Limb (tissue), 2 donors: ENCODE measurements at regions not wholly inside any gene's neighbourhood (a gene's known extent, or its start where the extent isn't known, plus 50 kb on each side); places are given as distances from the start of the nearest gene placed in this dataset.

Source experiments
- DNase-seq, 2 donors: peaks; one replicate each; pipeline ENCODE4 v3.0.0-alpha.2; 2016; ENCODE audit errors: extremely low spot score in 2 of 2

DNA sequence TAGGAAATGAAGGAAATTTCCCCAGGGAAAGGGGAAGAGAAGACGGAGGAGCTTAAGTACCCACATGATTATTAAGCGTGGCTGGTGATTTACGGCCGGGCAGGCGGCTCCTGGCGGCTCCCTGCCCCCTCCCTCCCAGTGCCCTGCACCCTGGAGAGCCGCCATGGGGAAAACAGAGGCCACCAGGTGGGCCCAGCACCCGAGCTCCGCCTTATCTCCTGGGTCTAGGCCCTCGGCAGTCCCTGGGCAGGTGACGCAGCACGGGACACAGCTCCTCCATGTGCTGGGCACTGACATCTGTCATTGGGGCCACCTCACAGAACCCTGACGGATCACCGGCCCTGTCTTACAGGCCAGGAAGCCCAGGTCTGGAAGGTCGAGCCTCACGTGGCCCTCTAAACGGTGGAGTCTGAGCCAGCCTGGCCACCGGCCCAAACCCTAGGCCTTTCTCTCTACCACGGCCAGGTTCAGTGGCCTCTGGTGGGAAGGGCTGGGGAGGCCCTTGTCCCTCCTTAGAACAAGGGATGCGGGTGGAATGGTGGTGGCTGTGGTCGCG lies 60.2 kb upstream of the PPARA start:
- DNase-seq, result no peak

DNA sequence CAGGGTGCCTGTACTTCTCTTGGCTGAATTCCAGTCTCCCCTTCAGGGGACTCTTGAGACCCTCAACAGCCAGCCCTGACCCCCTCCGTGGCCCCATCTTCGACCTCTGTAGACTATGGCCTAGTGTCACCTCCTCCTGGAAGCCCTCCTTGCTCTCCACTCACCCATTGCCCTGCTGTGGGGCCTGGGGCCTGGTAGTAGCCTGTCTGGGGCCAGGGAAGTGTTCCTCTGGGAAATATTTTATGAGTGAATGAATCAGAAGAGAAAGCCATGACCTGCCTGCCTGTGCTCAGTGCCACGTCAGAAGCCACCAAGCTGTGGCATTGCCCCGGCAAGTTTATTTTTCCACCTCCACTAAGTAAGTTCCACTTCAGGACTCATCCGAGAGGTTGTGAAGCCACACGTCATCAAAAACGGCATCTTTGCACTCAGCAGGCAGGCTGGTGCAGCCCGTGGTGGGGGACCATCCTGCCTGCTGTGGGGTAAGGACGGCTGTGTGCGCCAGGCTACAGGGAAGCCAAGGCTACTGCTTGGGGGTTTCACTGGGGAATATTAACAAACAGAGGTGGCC lies 59.6 kb upstream of the PPARA start:
- DNase-seq, result no peak

DNA sequence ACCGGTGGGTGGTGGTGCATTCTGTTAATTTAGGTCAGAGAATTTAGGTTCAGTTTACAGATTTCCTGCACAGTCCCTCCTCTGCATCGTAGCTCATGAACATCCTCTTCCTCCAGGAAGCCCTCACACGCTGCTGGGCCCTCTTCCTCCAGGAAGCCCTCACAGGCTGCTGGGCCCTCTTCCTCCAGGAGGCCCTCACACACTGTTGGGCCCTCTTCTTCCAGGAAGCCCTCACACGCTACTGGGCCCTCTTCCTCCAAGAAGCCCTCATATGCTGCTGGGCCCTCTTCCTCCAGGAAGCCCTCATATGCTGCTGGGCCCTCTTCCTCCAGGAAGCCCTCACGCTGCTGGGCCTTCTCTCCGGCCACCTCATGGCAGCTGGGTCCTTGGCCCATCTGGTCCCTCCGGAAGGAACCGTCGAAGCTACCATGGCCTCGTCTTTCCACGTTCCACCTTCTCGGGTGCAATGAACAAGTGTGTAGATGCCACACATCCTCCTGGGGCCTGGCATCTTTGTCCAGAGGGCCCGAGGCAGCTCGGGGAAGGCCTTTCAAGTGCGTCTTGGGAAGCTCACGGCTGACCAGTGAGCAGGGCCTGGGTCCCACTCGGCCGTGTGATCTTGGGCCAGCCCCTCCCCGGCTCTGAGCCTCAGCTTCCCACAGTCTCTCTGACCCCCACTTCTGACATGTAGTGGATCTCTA lies 58.9 kb upstream of the PPARA start:
- DNase-seq, result no peak

DNA sequence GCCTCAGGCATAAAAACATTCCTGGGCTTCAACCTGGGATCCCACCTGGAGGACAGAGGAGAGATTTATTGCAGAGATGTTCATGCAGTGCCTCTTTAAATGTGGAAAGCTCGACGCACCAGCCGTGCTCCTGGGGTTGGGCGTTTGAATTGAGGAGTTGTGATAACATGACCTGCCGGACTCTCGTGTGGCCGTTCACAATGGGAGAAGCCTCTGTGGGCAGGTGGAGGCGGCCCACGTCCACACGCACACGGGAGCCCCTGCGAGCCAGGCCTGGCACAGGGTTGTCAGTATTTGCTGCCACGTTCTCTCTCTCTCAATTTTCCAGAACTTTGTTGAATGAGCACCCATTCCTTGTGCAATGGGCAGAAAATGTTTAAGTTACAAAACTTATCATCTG lies 58.3 kb upstream of the PPARA start:
- DNase-seq, result no peak

DNA sequence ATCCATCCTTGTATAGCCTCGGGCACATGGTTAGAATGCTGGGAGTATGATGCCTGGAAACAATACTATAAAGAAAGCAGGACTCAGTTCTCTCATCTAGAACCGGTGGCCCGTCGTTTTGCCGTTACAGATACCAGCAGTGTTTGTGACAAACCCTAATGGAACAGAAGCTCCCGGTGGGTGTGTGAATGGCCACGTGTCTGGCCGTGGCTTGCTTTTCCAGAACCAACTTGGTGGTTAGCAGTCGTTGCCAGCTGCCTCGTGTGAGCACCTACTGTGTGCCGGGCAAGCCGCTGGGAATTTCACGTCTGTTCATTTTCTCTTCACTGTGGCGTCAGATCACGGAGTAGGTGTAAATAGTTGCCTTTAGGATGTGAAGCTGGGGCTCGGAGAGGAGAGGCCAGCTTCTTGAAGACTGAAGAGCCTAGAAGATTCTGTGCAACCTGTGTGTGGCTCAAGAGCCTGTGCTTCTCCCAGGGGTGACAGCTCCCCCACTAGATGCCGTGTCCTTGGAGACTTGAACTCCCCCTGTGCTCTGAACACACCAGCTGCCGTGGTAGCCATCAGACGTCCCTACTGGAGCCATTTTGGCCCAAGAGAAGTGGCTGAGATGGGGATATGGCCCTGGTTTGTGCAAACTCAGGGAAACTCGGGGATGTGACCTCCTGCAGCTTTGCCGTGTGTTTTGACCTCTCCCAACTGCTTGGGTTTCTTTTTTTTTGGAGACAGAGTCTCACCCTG lies 57.5 kb upstream of the PPARA start:
- no peak for DNase-seq

DNA sequence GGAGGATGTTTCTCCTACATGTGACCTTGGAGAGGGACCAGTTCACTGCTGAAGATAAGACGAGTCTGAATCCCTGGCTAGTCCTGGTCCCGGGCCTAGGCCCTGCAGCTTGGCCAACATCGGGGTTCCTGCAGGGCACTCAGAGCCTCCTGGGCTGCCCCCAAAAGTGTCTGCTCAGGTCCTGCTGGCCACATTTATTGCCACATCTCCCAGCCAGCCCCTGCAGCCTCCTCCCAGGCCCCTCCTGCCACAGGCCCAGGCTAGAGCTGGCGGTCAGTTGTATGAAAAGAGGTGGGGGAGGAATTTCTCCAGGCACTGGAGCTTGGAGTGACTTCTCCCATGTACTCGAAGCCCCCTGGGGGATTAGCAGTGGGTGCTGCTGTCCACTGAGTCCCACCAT lies 56.5 kb upstream of the PPARA start:
- no peak for DNase-seq

DNA sequence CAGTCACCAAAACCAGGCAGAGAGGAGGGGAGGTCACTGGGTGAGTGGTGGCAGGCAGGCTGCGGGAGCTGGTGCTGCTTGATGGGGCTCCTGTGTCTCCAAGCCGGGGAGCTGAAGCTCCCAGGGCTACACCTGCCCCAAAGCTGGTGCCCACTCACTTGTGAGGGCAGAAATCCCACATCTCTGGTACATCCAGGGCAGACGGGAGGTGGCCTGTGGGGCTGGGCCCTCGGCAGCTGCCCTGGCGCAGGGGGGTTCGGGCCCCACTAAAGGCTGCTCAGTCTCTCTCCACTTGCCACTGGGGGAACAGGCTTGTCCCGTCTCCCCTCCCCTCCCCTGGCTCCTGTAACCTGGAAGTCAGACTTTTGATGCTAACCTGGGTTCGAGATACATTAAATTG lies 55.6 kb upstream of the PPARA start:
- no peak for DNase-seq

DNA sequence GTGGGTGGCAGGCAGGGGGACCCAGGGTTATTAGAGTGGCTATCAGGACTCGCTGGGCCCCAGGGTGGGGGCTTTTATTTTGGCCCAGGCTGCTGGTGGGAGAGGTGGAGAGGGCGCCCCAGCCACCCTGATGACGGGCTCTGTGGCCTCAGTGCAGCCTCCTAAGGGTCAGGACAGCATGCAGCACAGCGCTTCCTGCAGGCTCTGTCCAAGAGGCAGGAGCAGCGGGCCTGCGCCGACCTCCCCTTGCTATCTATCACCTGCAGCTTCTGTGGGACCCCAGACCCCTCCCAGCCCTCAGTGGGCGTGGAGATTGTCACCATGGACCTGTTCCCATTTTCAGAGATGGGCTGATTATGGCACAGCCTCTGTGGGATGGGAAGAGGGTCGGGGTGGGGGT lies 54.3 kb upstream of the PPARA start:
- no peak for DNase-seq

DNA sequence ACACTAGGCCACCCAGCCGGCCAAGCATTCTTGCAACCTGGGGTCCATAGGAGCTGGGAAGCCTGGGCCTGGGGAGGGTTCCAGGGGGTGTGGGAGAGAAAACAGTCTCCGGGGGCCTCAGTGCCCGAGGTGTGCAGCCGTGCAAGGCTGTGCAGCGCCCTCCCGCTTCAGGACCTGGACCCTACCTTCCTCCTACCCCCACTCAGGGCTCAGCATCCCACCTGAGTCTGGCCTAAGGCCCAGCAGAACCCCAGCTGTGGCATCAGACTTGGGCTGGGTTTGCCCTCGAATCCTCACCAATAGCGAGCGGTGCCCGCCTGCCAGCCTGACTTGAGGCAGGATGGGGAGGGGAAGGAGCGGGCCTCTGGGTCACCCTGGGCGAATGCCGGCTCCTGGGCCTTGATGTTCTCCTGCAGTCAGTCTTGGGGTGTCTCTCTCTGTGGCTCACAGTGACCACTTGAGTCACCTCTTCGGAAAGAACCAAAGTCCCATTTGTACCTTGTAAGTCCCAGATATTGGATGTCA lies 53.6 kb upstream of the PPARA start:
- no peak for DNase-seq

DNA sequence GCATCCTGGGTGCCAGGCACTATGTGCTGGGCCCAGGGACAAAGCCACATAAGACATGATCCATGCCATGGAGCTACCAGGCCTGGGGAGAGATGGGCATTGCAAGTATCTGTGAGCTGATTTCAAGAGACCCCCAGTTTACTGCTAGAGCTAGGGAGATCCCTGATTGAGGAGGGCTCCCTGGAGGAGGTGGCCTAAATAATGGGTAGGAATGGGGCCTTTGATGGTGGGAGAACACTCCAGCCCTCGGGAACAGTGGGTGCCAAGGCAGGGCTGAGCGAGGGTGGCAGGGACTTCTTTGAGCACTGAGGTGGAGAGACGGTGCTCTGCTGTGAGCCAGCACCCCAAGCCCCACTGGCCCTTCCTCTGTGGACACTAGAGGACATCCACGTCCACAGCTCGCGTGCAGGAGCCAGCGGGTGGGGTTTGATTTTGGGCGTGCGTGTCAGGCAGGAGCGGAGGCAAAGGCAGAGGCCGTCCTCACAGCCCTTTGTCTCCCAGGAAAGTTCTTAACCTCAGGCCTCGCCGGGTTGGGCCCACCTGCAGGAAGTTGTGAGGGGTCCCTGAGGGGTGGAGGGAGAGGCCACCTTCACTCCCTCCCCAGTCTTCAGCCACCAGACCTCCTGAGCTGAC lies 52.9 kb upstream of the PPARA start:
- DNase-seq, result no peak

DNA sequence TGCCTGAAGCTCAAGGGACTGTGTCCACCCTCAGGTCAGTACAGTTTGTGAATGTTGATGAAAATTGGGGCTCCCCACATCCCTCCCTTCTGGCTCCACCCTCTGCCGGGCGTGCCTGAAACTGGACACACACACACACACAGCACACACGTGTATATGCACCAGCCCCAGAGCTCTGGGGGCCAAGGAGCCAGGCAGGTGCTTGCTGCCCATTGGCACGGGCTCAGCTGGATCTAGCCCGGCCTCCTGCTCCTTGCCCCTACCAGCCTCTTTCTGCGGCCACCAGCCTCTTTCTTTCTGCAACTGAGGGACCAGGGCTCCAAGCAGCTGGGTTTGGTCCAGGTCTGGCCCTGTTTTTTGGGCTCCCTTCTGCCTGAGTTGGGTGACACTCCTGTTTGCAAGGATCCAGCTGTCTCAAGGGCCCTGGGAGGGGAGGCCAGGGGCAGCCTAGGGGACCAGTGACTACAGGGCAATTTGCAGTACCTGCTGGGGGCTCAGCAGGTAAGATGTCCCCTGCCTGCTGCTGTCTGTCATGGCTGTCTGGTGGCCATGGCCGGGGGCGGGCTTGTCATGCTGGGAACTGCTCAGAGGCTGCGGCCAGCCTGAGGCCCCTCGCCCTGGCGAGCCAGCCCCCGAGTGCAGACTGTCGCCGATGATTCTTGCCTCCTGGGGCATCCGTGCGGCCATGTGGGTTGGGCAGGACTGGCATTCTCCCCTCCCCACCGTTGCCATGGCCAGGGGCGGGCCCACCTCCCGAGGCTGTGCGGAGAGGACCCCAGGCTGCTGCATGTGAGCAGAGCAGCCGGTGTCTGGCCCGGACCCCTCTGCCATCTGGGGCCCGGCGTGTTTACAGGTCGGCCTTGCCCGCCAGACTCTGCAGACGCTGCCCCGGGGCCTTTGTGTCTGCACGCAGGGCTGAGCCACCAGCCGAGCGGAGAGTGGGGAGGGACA lies 51.5 kb upstream of the PPARA start:
- DNase-seq, result no peak

DNA sequence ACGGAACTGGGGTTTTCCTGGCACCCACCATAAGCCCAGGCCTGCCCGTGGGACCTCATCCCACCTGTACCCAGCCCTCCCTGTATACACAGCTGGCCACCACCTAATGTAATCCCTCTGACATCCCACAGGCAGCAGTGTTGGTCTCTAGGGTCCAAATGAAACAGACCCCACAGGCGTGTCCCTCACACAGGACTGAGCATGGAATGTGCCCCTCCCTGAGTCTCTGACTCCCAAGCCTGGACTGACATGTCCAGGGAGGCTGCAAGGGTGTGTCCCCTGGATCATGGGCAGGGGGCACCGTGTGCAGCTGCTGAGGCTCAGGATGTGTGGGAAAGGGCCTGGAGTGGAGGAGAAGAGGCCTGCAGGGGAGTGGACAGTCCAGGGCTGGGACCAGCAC lies 50.6 kb upstream of the PPARA start:
- no peak for DNase-seq

DNA sequence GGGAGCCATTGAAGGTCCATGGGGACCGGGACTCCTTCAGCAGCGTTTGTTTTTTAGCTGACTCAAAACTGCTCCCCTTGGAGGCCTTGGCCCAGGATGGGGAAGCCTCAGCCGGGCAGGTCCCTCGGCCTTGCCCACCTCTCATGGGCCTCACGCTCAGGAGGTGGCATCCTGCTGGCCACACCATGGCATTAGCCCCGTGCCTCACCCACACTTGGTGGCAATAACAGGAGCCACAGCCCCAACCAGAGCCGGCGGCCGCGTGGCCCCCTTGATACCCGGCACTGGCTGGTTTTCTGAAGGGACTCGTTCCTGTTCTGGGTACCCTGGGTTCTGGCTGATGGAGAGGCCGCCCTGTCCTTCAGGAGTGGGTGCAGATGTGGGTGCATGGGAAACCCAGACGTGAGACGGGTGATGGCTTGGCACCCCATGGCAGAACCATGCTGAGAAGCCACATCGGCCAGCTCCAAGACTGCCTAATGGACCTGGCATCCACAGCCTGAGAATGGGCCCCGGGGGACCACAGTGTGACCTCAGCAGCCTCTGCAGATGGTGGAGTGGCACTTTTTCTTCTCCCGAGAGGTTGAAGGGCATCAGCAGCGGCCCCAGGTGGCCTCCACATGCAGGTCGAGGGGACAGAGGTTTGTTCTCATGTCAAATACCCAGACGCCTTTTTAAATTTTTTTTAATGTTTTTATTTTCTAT lies 49.8 kb upstream of the PPARA start:
- DNase-seq, result no peak
